Right atrium auricular region (tissue), 2 donors: ENCODE measurements at regions not wholly inside any gene's neighbourhood (a gene's known extent, or its start where the extent isn't known, plus 50 kb on each side); places are given as distances from the start of the nearest gene placed in this dataset.

Experiments
- DNase-seq: peaks from one replicate; pipeline ENCODE4 v3.0.0-alpha.2; 2019; ENCODE audit warnings: low spot score
- H3K27ac ChIP-seq, 2 donors: fragments of 200-600 bp; sonication (generic); 1 replicate in 1 of 2; 2 replicates in 1 of 2; pipeline ENCODE4 v1.5.1; 2016 to 2019
- H3K27me3 ChIP-seq, 2 donors: fragments of 200-600 bp; sonication (generic); one replicate each; pipeline versions ENCODE4 v1.5.1 to v1.6.0; 2017 to 2019
- H3K36me3 ChIP-seq: fragments of 200-600 bp; sonication (generic); one replicate; pipeline ENCODE4 v1.5.1; 2016
- H3K4me1 ChIP-seq, 2 donors: fragments of 200-600 bp; sonication (generic); one replicate each; pipeline versions ENCODE4 v1.5.1 to v1.6.0; 2017 to 2019
- H3K4me3 ChIP-seq, 2 donors: fragments of 200-600 bp; sonication (generic); 1 replicate in 1 of 2; 2 replicates in 1 of 2; pipeline ENCODE4 v1.5.1; 2017 to 2019; ENCODE audit warnings: mild to moderate bottlenecking in 1 of 2, moderate library complexity in 1 of 2
- H3K9me3 ChIP-seq, 2 donors: fragments of 200-600 bp; sonication (generic); one replicate each; pipeline ENCODE4 v1.5.1; 2019
- CTCF ChIP-seq, 2 donors: fragments of 200-600 bp; sonication (generic); IDR thresholded peaks; one replicate each; pipeline ENCODE4 v1.5.1; 2019; ENCODE audit warnings: antibody characterized with exemption in 2 of 2

- Histone ChIP-seq H3K4me1 (peaks cover 0 to 11% of the 10 kb centered on the region in 2 donors), H3K36me3 (no peaks in the 10 kb centered on the region), H3K9me3 (no peaks in the 10 kb centered on the region), H3K27me3 (no peaks in the 10 kb centered on the region), H3K4me3 (no peak overlapping the region), H3K27ac (no peak overlapping the region)
- DNase-seq: peak; percentile 67
- TF ChIP-seq CTCF (IDR thresholded peaks at IDR 0.05): peak; percentile 71 to 84
Measured at GRCh38 chr13:39144941-39145533, 106.8 kb downstream of the NHLRC3 start.

GRCh38 chr13:39148513-39148961 lies 110.3 kb downstream of the NHLRC3 start:
- Histone ChIP-seq H3K27ac (no peak overlapping the region), H3K36me3 (no peaks in the 10 kb centered on the region)
- TF ChIP-seq CTCF (IDR thresholded peaks at IDR 0.05): no peak

GRCh38 chr13:39149896-39150295 lies 111.6 kb downstream of the NHLRC3 start:
- Histone ChIP-seq H3K27ac (no peak overlapping the region), H3K4me3 (no peak overlapping the region), H3K27me3 (no peaks in the 10 kb centered on the region), H3K9me3 (peaks cover 0 to 6% of the 10 kb centered on the region in 2 donors), H3K36me3 (no peaks in the 10 kb centered on the region), H3K4me1 (peaks cover 0 to 11% of the 10 kb centered on the region in 2 donors)
- DNase-seq: no peak
- no peak for TF ChIP-seq CTCF (IDR thresholded peaks at IDR 0.05)

More at GRCh38 chr13:39148513-39148961, 110.3 kb downstream of the NHLRC3 start:
- Histone ChIP-seq H3K27me3 (no peaks in the 10 kb centered on the region), H3K4me1 (peaks cover 0 to 11% of the 10 kb centered on the region in 2 donors), H3K9me3 (peaks cover 0 to 6% of the 10 kb centered on the region in 2 donors), H3K4me3 (no peak overlapping the region)
- DNase-seq: no peak

GRCh38 chr13:39154041-39154440 lies 115.8 kb downstream of the NHLRC3 start:
- TF ChIP-seq CTCF (IDR thresholded peaks at IDR 0.05): no peak
- H3K36me3 ChIP-seq: no peaks in the 10 kb centered on the region
- DNase-seq: no peak
- H3K27ac ChIP-seq: no peak overlapping the region
- no peak overlapping the region for H3K4me3 ChIP-seq
- peaks cover 0 to 6% of the 10 kb centered on the region in 2 donors for H3K9me3 ChIP-seq
- H3K4me1 ChIP-seq: peaks cover 0 to 7% of the 10 kb centered on the region in 2 donors
- no peaks in the 10 kb centered on the region for H3K27me3 ChIP-seq

GRCh38 chr13:39159393-39159792 lies 121.1 kb downstream of the NHLRC3 start:
- no peak for TF ChIP-seq CTCF (IDR thresholded peaks at IDR 0.05)

More at GRCh38 chr13:39159393-39159792, 121.1 kb downstream of the NHLRC3 start:
- H3K4me1 ChIP-seq: peaks cover 0 to 11% of the 10 kb centered on the region in 2 donors
- DNase-seq: no peak
- no peaks in the 10 kb centered on the region for H3K36me3 ChIP-seq
- no peak overlapping the region for H3K4me3 ChIP-seq
- H3K9me3 ChIP-seq: no peaks in the 10 kb centered on the region
- H3K27ac ChIP-seq: peak overlapping the region in 1 of 2 donors; percentile 6
- H3K27me3 ChIP-seq: no peaks in the 10 kb centered on the region
